IMR-90 (cell line): ENCODE measurements at regions not wholly inside any gene's neighbourhood (a gene's known extent, or its start where the extent isn't known, plus 50 kb on each side); places are given as distances from the start of the nearest gene placed in this dataset.

Source experiments
- ATAC-seq: fragments of 200-7000 bp; cut with Tn5 transposase; 2 replicates; pipeline ENCODE4 v1.9.1; 2020; ENCODE audit warnings: low read depth, mild to moderate bottlenecking, moderate library complexity
- BruUV-seq: library from RNA; stranded (reverse); fragments of 400-500 nt; replicated peaks from 2 replicates; lab custom pipeline; 2021; lab: Mats Ljungman, UMichigan
- CTCF ChIA-PET: fragments of 300-600 bp; formaldehyde crosslinking; extraction: SDS; loops from one replicate; lab custom pipeline; 2021; ENCODE audit warnings: antibody characterized with exemption; lab: Yijun Ruan, JAX
- POLR2A ChIA-PET: fragments of 300-600 bp; sonication (Branson Sonifier 250); formaldehyde crosslinking; loops from one replicate; lab custom pipeline; 2022; ENCODE audit warnings: antibody characterized with exemption; ENCODE audit not compliant: unreplicated experiment; lab: Charles Lee
- DNase-seq: peaks from one replicate; pipeline ENCODE4 v3.0.0; 2013
- H2AFZ ChIP-seq: replicated peaks from 2 replicates; pipeline ENCODE3; 2013; ENCODE audit warnings: low read length, mild to moderate bottlenecking; ENCODE audit not compliant: poor library complexity
- H2AK5ac ChIP-seq: 2 replicates; pipeline ENCODE4 v1.6.1; 2013; ENCODE audit warnings: low read depth, low read length, inconsistent platforms
- H2AK9ac ChIP-seq: replicated peaks from 2 replicates; pipeline ENCODE3; 2013; ENCODE audit warnings: mild to moderate bottlenecking, low read depth, low read length, moderate library complexity; ENCODE audit not compliant: poor library complexity
- H2BK120ac ChIP-seq: 2 replicates; pipeline ENCODE4 v1.6.1; 2013; ENCODE audit warnings: low read depth, low read length, inconsistent platforms
- H2BK15ac ChIP-seq: 3 replicates; pipeline ENCODE4 v1.6.1; 2013; ENCODE audit warnings: low read depth, low read length, inconsistent platforms
- H2BK20ac ChIP-seq: 2 replicates; pipeline ENCODE4 v1.6.1; 2013; ENCODE audit warnings: low read depth, mild to moderate bottlenecking, inconsistent platforms, low read length, moderate library complexity
- H2BK5ac ChIP-seq: 2 replicates; pipeline ENCODE4 v1.6.1; 2013; ENCODE audit warnings: mild to moderate bottlenecking, low read depth, low read length, inconsistent platforms; ENCODE audit not compliant: poor library complexity, severe bottlenecking
- H3K14ac ChIP-seq: replicated peaks from 2 replicates; pipeline ENCODE4 v1.6.1; 2013; ENCODE audit warnings: low read depth, low read length, inconsistent platforms
- H3K18ac ChIP-seq: 2 replicates; pipeline ENCODE4 v1.6.1; 2013; ENCODE audit warnings: low read depth, low read length, control low read depth
- H3K23ac ChIP-seq: 2 replicates; pipeline ENCODE4 v1.6.1; 2013; ENCODE audit warnings: low read depth, low read length, inconsistent platforms
- H3K27ac ChIP-seq: 2 replicates; pipeline ENCODE4 v1.5.1; 2013; ENCODE audit warnings: mild to moderate bottlenecking, control low read depth, low read length; ENCODE audit not compliant: insufficient read depth
- H3K27me3 ChIP-seq: 2 replicates; pipeline ENCODE4 v1.6.1; 2013; ENCODE audit warnings: low read length; ENCODE audit not compliant: control insufficient read depth, insufficient read depth
- H3K36me3 ChIP-seq: 2 replicates; pipeline ENCODE4 v1.6.1; 2013; ENCODE audit warnings: low read length, mixed read lengths; ENCODE audit not compliant: control insufficient read depth, insufficient read depth
- H3K4ac ChIP-seq: 2 replicates; pipeline ENCODE4 v1.6.1; 2013; ENCODE audit warnings: low read depth, low read length, inconsistent platforms
- H3K4me1 ChIP-seq: 2 replicates; pipeline ENCODE4 v1.6.1; 2013; ENCODE audit warnings: low read length, mixed read lengths; ENCODE audit not compliant: control insufficient read depth, insufficient read depth
- H3K4me2 ChIP-seq: 2 replicates; pipeline ENCODE4 v1.6.1; 2013; ENCODE audit warnings: low read depth, mild to moderate bottlenecking, control low read depth, low read length, moderate library complexity
- H3K4me3 ChIP-seq: 2 replicates; pipeline ENCODE4 v1.5.1; 2013; ENCODE audit warnings: low read depth, mild to moderate bottlenecking, control low read depth, low read length, moderate library complexity; ENCODE audit not compliant: insufficient read depth
- H3K56ac ChIP-seq: 2 replicates; pipeline ENCODE4 v1.6.1; 2013; ENCODE audit warnings: low read length, inconsistent platforms; ENCODE audit not compliant: insufficient read depth; ENCODE audit errors: extremely low read depth
- H3K79me1 ChIP-seq, 2 experiments: 2 replicates each; pipeline ENCODE4 v1.6.1; 2013; ENCODE audit warnings: low read length in 2 of 2, inconsistent platforms in 1 of 2, low read depth in 1 of 2
- H3K9ac ChIP-seq: 2 replicates; pipeline ENCODE4 v1.6.1; 2013; ENCODE audit warnings: low read depth, low read length, control low read depth
- H3K9me1 ChIP-seq: 2 replicates; pipeline ENCODE4 v1.6.1; 2013; ENCODE audit warnings: low read length, inconsistent platforms; ENCODE audit not compliant: insufficient read depth
- H3K9me3 ChIP-seq: 2 replicates; pipeline ENCODE4 v1.6.1; 2013; ENCODE audit warnings: low read length; ENCODE audit not compliant: control insufficient read depth, insufficient read depth
- H4K20me1 ChIP-seq: 2 replicates; pipeline ENCODE4 v1.6.1; 2013; ENCODE audit warnings: low read length, inconsistent platforms; ENCODE audit not compliant: insufficient read depth
- H4K5ac ChIP-seq: 2 replicates; pipeline ENCODE4 v1.6.1; 2013; ENCODE audit warnings: mild to moderate bottlenecking, low read depth, low read length, control low read depth
- H4K8ac ChIP-seq, 2 experiments: 2 replicates each; pipeline ENCODE4 v1.6.1; 2013; ENCODE audit warnings: low read depth in 2 of 2, low read length in 2 of 2, control low read depth in 1 of 2, inconsistent platforms in 1 of 2
- H4K91ac ChIP-seq: 2 replicates; pipeline ENCODE4 v1.6.1; 2013; ENCODE audit warnings: low read depth, low read length, inconsistent platforms; ENCODE audit not compliant: insufficient read depth
- CEBPB ChIP-seq: IDR thresholded peaks from 2 replicates; pipeline ENCODE4 v1.6.1; 2012; ENCODE audit warnings: low read depth, low read length, improper control_type of control experiment
- CHD1 ChIP-seq: IDR thresholded peaks from 2 replicates; pipeline ENCODE4 v1.6.1; 2012; ENCODE audit warnings: low read depth, low read length, improper control_type of control experiment
- RAD21 ChIP-seq: IDR thresholded peaks from 2 replicates; pipeline ENCODE4 v1.6.1; 2012; ENCODE audit warnings: low read length, improper control_type of control experiment
- WGBS, 2 experiments: methylation state at CpG; one replicate each; pipeline versions ENCODE4 v1.1.5 to v1.1.7; 2013; ENCODE audit warnings: missing lambda C conversion rate in 2 of 2; ENCODE audit not compliant: insufficient read length in 1 of 2; ENCODE audit errors: extremely low coverage in 2 of 2; 5-methylcytosine and 5-hydroxymethylcytosine counted together
- dilution Hi-C: fragments of 300-500 bp; cut with HindIII; formaldehyde crosslinking; loops from one replicate; pipeline ENCODE4 v1.14.3; 2018; ENCODE audit warnings: low sequenced_read_pairs; ENCODE audit not compliant: unreplicated experiment
- in situ Hi-C: fragments of 300-500 bp; cut with MboI; formaldehyde crosslinking; loops from 3 replicates; pipeline ENCODE4 v1.14.3; 2019; ENCODE audit warnings: low sequenced_read_pairs, inconsistent platforms, mixed read lengths
- intact Hi-C: fragments of 100-400 bp; cut with micrococcal nuclease; formaldehyde crosslinking; loops from 2 replicates; pipeline ENCODE4 v1.10.0; 2022

- dilution Hi-C loops: no loop called here
- Histone ChIP-seq H3K79me1 (no peaks in the 10 kb centered on the region), H2BK120ac (peak overlapping the region; percentile 78; the same call in 1 of the 2 replicates), H3K9me3 (no peaks in the 10 kb centered on the region), H4K91ac (peak overlapping the region; percentile 53; the same call in 1 of the 2 replicates), H4K8ac (0 out of 4 replicates have a peak overlapping the region, but pooled peaks of 1 of the 2 experiments have one; percentile 23), H3K14ac (peak overlapping the region; percentile 64; the same call in 1 of the 2 replicates), H3K4me3 (no peak overlapping the region), H3K23ac (peak overlapping the region; percentile 30; the same call in 1 of the 2 replicates), H3K56ac (no peak overlapping the region), H4K5ac (peak overlapping the region; percentile 75; the same call in 1 of the 2 replicates), H3K27ac (peak overlapping the region; percentile 57; the same call in 1 of the 2 replicates), H3K4me1 (peaks cover 13% of the 10 kb centered on the region), H2BK20ac (0 out of 2 replicates have a peak overlapping the region, but pooled peaks have one; percentile 57), H3K18ac (peak overlapping the region; percentile 80; the same call in 1 of the 2 replicates), H3K27me3 (no peaks in the 10 kb centered on the region), H3K4ac (peak overlapping the region; percentile 64; the same call in 1 of the 2 replicates), H4K20me1 (no peaks in the 10 kb centered on the region), H2BK15ac (peak overlapping the region; percentile 45; the same call in 1 of the 3 replicates), H2AFZ (no peak overlapping the region), H3K9me1 (peaks cover 7% of the 10 kb centered on the region; the same call in 1 of the 2 replicates), H3K4me2 (peak overlapping the region; percentile 58; the same call in 1 of the 2 replicates), H2AK9ac (no peak overlapping the region), H2AK5ac (no peak overlapping the region), H3K9ac (no peak overlapping the region), H3K36me3 (no peaks in the 10 kb centered on the region), H2BK5ac (peak overlapping the region; percentile 85)
- ChIA-PET POLR2A (no interaction called here), CTCF (no interaction called here)
- DNase-seq: peak; percentile 97
- intact Hi-C loops: loop anchor here (5.0 kb wide), 1 partner anchor 513 kb away; the partner anchor contains the start of gene ID2
- no TSS peak for BruUV-seq
- WGBS, 2 experiments: no CpG with 5 or more reads among the region's 3 CpGs
- ATAC-seq: peak; percentile 87
- in situ Hi-C loops: loop anchor here (25.0 kb wide), 1 partner anchor 518 kb away; the partner anchor contains the start of gene ID2
- no peak for TF ChIP-seq CHD1
- 0 out of 2 replicates have a peak, but pooled peaks have one; percentile 3 for TF ChIP-seq RAD21
- peak; percentile 91 for TF ChIP-seq CEBPB
Observed at GRCh38 chr2:8169443-8169842, 512.4 kb upstream of the ID2 start.
